GM21619 (cell line): ENCODE measurements at regions not wholly inside any gene's neighbourhood (a gene's known extent, or its start where the extent isn't known, plus 50 kb on each side); places are given as distances from the start of the nearest gene placed in this dataset.
"Not testable (repeated sequence)": the region's sequence is repeated elsewhere in the genome, so short reads cannot be mapped to it uniquely, and the experiment has no call there.

Source experiments
- ATAC-seq: cut with Tn5 transposase; IDR thresholded peaks from one replicate; pipeline ENCODE4 v1.9.1; 2021; ENCODE audit not compliant: unreplicated experiment

DNA sequence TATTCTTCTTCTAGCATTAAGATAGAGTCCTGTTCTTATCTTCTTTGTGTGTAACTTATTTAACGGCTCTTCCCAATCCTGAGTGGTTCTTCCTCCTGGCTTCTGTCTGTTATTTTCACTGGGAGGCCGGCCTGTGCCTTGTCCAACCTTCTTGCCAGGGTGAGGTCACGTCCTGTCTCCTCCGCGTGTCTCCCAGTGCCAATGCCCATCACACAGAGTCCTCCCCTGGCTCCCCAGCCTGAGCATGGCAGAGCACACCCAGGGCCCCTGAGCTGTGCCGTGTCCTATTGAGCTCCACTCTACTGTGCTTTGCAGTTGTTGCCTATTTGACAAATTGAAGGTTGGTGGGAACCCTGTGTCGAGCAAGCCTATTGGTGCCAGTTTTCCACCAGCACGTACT is 487.3 kb downstream of the BRD1 start:
- no peak for ATAC-seq

DNA sequence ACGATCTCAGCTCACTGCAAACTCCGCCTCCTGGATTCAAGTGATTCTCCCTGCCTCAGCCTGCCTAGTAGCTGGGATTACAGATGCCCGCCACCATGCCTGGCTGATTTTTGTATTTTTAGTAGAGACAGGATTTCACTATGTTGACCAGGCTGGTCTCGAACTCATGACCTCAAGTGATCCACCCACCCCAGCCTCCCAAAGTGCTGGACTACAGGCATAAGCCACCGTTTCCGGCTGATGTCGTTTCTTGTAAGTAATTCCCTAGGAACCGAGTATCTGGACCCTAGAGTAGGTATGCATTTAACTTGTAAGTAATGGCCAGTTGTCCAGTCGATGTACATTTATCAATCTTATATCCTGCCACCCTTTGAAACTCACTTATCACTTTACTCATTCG is 491.2 kb downstream of the BRD1 start:
- ATAC-seq, result not testable (repeated sequence)

DNA sequence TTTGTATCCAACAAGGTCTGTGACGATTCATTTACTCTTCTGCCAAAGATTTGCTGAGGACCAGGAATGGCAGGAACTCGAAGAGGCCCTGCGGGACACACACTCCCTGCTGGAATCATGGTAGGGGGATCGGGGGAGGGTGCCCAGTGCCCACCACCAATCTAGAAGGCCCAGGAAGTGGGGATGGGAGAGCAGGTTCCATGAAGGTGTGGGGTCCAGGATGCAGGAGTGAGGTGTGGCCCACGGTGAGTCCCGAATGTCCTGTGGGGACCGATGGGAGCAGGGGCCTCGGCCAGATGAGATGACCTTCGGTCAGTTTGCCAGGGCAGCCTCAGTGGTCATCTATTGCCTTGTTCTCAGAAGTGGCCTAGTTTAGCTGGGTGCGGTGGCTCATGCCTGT is 492.7 kb downstream of the BRD1 start:
- no peak for ATAC-seq

DNA sequence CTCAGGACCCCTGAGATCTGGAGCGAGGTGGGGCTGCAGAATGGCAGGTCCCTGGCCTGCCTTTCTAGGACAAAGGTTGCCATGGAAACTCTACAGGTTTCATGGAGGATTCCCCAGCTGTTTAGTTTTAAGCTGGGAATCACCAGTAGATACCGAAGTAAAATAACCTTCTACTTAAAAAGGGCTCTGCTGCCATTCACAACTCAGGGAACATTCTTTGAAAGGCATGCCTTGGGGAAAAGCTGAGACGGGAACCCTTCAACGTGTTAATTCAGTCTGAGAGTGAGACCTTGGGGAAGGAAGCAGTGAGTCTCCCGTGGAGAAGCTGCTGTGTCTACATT is 493.3 kb downstream of the BRD1 start:
- no peak for ATAC-seq

DNA sequence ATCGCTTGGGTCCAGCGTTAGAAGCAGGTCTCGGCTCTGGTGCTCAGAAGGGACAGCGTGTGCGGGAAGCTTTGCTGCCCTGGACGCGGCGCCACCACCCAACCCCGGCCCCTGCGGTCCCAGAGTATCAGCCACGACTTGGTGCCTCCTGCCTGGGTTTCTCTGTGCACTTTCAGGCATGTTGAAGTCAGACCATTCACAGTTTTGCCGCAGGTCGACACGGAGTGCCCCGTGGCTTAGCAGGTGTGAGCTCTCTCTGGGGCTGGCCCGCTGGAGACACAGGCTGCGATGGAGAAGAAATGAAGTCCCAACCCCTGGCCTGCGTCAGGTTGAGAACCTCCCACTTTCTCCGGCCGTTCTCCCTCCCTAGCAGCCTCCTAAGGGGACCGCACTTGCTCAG is 494.5 kb downstream of the BRD1 start:
- ATAC-seq, result no peak

- ATAC-seq, result no peak
These were observed 495.0 kb downstream of the BRD1 start for GRCh38 chr22:49332691-49333090.

DNA sequence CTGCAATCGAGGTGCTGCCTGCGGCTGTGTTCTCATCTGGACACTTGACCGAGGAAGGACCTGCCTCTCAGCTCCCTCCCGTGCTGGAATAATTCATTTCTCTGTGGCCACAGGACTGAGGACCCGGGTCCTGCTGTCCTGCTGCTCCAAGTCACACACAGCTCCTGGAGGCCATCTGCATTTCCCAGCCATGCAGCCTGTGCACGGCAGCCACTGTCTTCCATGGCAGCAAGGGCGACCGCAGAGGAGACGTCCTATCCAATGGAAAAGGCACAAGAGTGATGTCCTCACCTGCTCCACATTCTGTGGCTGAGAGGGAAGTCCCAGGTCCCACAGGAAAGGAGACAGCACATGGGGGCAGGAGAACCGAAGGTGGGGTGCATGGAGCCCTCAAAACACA is 495.8 kb downstream of the BRD1 start:
- no peak for ATAC-seq

DNA sequence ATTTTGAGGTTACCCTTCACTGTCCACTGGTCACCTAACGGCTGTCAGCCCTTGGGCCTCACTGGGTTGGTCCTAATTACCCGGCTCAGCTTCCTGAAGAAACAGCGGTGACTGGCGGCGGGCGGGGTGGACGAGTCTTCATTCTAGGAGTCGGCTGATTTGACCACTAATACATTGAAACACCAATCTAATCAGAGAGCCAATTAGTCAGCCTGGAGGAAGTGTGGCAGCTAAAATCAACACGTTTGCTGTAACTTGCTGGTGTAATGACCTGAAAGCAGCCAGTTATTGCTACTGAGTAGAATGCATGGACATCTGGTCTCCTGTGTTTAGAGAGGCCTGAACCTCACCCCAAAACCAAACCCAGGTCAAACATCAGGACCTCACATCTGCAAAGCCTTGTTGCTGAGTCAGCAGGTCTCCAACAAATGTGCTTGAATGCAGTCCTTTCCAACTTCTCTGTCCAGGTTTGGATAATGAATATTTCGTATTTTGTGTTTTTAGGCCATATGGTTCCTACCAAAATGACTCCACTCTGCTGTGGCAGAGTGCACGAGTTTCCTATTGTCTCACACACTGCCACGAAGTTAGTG is 496.4 kb downstream of the BRD1 start:
- ATAC-seq, result no peak

DNA sequence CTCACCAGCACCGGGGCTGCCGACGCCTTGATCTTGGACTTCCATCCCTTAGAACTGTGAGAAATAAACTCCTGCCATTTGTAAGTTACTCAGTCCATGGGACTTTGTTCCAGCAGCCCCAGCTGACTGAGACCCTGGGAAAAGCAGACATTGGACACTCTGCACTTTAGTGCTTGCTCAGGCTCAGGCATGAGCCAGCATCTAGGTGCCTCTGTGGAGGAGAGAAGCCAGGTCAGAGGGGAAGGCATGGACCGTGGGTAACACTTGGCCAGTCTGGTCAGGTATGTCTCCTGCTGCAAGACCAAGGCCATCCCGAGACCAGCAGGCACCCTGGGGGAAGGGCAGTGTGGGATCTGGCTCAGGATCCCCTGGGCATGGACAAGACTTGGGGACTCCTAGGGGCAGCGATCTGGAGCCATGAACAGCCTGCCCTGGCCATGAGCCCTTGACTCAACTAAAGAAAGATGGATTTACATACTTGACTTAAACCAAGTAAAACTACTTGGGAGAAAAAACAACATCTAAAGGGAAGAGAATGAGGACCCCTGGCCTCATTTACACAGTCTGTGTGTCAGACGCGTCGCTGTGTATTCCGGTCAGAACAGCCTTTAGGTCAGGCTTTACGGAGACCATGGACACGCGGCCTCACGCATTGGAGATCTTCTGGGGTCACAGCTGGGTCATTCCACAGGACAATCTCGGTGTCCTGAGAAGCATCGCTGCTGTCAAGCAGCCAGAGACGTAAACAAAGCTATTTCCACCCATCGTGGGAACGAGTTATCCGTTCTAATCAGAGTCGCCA is 497.1 kb downstream of the BRD1 start:
- ATAC-seq, result no peak

DNA sequence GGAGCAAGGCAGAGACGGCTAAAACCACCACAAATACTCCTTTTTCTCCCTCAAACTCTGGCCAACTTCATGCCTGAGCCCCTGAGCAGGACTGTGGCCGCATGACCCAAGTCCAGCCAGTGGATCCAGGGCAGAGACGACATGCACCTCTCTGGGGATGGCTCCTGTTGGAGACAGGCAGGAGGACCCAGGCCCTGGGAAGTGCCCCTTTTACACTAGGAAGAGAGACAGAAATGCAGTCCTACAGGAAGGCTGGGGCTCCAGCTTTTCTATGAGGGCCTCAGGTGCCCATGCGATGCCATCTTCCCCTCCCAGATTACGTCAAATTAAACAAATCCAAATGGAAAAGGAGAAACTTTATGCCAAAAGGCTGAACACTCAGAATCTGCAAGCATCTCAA is 498.0 kb downstream of the BRD1 start:
- ATAC-seq, result no peak

DNA sequence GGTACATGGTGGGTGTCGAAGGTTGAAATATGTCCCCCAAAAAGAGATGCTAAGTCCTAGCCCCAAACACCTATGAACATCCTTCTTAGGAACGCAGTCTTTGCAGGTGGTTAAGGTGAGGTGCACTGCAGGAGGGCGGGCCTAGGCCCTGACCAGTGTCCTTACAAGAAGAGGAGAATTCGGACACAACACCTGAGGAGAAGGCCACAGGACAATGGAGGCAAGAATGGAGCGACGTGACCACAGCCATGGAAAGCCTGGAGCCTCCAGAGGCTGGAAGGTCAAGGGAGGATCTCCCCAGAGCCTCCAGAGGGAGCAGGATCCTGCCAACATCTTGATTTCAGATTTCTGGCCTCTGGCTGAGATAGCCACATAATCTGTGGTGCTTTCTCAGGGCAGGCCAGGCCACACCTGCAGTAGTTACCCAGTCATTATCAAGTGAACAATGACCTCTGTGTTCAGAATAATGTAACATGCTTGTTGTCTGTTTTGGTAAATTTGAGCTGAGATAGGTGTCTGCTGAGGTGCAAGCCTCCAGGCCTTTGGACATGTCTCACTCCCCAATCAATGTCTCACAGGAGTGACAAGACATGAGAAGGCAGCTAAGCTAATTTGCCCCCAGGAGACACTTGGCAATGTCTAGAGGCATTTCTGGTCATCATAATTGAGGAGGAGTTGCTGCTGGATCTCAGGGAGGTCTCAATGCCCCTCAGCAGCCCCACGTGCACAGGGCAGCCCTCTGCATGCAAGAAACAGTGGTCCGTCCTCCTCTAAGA is 498.9 kb downstream of the BRD1 start:
- ATAC-seq, result no peak

- no peak for ATAC-seq
These were observed 499.6 kb downstream of the BRD1 start for GRCh38 chr22:49328118-49328475.

DNA sequence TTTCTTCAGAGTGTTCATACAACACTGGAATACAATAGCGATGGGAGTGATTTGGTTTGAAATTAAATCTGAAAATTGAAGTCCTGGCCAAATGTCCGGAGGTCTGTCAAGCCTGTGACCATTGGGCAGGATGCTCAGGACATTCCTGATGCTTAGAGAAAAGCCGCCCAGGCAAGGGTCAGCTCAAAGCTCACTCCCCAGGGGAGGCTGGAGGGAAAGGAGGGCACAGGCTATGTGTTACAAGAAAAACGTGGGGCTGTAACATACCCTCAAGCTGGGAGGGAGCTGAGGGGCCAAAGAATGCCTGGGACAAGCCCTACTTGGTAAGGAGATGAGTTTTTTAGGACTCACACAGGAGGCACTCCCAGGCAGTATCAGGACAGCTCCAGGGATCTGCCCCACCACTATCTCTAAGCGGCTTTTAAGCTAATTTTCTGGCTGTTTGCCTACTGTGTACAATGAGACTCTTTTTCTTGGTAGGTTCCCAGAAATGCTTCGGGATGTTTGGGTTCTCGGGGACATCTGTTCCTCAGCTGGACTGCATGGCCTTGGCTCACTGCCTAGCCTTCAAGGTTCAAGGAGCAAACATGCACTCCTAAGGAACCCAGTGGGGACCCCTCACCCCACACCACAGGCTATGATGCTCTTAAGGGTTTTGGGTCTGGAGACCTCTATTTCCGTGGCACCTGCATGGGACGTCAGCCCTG is 500.1 kb downstream of the BRD1 start:
- no peak for ATAC-seq

- ATAC-seq, result no peak
These were observed 501.1 kb downstream of the BRD1 start for GRCh38 chr22:49326558-49326957.

- no peak for ATAC-seq
These were observed 501.9 kb downstream of the BRD1 start for GRCh38 chr22:49325531-49326395.

DNA sequence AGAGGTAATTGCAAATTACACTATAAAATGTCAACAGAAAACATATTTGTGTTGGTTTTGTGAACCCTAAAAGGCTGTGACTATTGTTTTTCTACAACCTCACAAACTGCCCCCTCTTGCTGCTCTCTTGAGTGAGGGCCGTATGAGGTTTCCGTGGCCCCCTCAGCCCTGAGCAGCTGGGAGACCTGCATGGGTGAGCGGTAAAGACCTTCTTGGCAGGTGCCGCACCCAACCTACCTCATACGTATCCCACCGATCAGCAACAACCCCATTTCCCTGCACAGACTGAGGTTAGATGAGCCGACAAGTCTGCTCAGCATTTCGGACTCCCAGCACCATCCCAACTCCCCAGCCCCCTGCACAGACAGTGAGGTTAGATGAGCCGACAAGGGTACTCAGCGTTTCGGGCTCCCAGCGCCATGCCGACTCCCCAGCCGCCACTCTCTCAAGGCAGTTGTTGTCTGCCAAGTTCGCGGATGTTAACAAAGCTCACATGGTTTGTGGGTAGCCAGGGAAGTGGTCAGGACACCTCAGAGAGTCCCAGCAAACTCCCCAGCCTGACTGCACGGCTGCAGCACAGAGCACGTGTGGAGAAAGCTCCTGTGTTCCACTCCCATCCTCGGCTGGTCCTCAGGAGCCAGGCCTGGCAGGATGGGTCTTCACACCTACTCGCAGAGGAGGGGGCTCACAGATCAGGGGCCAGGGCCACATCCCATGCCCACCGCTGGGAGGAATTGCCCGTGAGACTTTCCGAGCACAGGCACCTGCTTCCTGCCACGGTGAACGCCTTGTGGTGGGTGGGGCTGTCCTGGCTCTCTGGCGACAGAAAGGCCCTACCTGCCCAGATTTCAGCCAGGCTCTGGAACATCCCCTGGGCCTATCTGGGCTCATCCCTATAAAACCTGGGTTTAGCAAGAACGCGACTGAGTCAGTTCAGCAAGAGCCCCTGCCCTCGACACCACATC is 502.9 kb downstream of the BRD1 start:
- no peak for ATAC-seq

DNA sequence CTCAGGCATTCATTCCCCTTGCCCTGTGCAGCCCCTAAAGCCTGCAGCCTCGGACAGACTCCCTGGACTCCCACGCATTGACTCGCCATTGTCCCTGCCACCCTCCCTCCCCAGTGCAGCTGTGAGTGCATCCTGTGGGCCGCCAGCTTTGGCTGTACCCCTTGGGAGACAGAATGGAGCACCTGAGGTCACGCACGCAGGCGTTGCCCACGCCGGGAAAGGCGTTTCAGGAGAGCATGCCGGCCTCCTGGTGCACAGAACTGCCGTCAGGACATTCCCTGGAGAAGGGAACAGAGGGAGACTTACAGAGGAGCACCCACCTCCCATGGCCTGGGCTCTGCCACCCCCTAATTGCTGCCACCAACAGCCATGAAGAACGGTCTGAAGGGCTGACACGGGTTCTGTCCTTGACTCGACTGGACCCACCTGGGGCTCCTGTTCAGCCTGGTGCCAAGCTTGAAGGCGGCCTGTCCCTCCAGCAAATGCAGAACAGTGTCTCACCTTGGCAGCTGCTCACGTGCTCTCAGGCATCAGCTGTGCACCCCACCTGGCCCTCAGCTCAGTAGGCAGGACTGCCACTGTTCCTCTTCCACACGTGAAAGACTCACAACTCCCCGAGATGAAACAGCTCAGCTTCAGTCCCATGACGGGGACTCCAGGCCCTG is 503.8 kb downstream of the BRD1 start:
- no peak for ATAC-seq

- ATAC-seq, result no peak
These were observed 504.6 kb downstream of the BRD1 start for GRCh38 chr22:49322861-49323622.
